ENCODE measurements at regions not wholly inside any gene's neighbourhood (a gene's known extent, or its start where the extent isn't known, plus 50 kb on each side); places are given as distances from the start of the nearest gene placed in this dataset.

GRCh38 chr13:102940770-102941169, 94.9 kb downstream of the ERCC5 start:
- intact Hi-C loops (cut with micrococcal nuclease; ENCODE audit: unreplicated experiment) = no loop called here
- BruUV-seq (replicated peaks) = no TSS peak
- Mint-ChIP-seq H3K9me3 (ENCODE audit: low read depth, unreplicated experiment) (no peaks in the 10 kb centered on the region), H3K27ac (ENCODE audit: unreplicated experiment) (no peak overlapping the region), H3K4me3 (ENCODE audit: low read depth, unreplicated experiment) (no peak overlapping the region), H3K36me3 (ENCODE audit: insufficient read depth, unreplicated experiment) (no peaks in the 10 kb centered on the region), H3K4me1 (ENCODE audit: low read depth, unreplicated experiment) (no peaks in the 10 kb centered on the region), H3K27me3 (ENCODE audit: unreplicated experiment) (no peaks in the 10 kb centered on the region)
- no peak for DNase-seq
- no peak for TF ChIP-seq CTCF (IDR thresholded peaks at IDR 0.05; ENCODE audit: unreplicated experiment)
- CTCF ChIA-PET = no interaction called here

- CTCF ChIA-PET = no interaction called here
- Mint-ChIP-seq H3K27me3 (ENCODE audit: unreplicated experiment) (no peaks in the 10 kb centered on the region), H3K36me3 (ENCODE audit: insufficient read depth, unreplicated experiment) (no peaks in the 10 kb centered on the region), H3K9me3 (ENCODE audit: low read depth, unreplicated experiment) (no peaks in the 10 kb centered on the region), H3K4me3 (ENCODE audit: low read depth, unreplicated experiment) (no peak overlapping the region), H3K4me1 (ENCODE audit: low read depth, unreplicated experiment) (no peaks in the 10 kb centered on the region), H3K27ac (ENCODE audit: unreplicated experiment) (no peak overlapping the region)
- BruUV-seq (replicated peaks) = no TSS peak
- DNase-seq = no peak
- intact Hi-C loops (cut with micrococcal nuclease; ENCODE audit: unreplicated experiment) = no loop called here
- no peak for TF ChIP-seq CTCF (IDR thresholded peaks at IDR 0.05; ENCODE audit: unreplicated experiment)
These were observed 94.3 kb downstream of the ERCC5 start for GRCh38 chr13:102940143-102940542.

- Mint-ChIP-seq H3K4me1 (ENCODE audit: low read depth, unreplicated experiment) (no peaks in the 10 kb centered on the region), H3K36me3 (ENCODE audit: insufficient read depth, unreplicated experiment) (no peaks in the 10 kb centered on the region), H3K9me3 (ENCODE audit: low read depth, unreplicated experiment) (no peaks in the 10 kb centered on the region), H3K27me3 (ENCODE audit: unreplicated experiment) (no peaks in the 10 kb centered on the region), H3K27ac (ENCODE audit: unreplicated experiment) (no peak overlapping the region), H3K4me3 (ENCODE audit: low read depth, unreplicated experiment) (no peak overlapping the region)
- BruUV-seq (replicated peaks) = no TSS peak
- intact Hi-C loops (cut with micrococcal nuclease; ENCODE audit: unreplicated experiment) = no loop called here
- CTCF ChIA-PET = no interaction called here
- TF ChIP-seq CTCF (IDR thresholded peaks at IDR 0.05; ENCODE audit: unreplicated experiment) = no peak
- no peak for DNase-seq
These were observed 90.1 kb downstream of the ERCC5 start for GRCh38 chr13:102935896-102936321.

DNA sequence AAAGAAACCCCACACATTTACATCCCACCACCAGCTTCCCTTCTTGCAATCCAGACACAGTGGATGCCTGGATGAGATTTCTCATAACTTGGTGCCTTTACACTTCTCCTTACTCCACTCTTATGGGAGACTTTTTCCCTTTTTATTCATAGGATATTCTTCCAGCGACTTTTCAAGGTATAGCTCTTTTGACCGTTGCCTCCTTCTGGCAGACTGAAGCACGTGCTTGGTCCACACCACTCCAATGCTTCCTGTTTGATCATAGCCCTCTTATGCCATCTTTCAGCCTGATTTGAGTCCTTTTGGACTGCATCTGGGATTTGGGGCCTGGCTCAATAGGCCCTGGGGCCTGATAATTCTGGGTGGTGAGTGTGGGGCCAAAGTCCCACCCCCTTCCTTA, 87.7 kb downstream of the ERCC5 start:
- intact Hi-C loops (cut with micrococcal nuclease; ENCODE audit: unreplicated experiment) = no loop called here
- BruUV-seq (replicated peaks) = no TSS peak
- H3K9me3 Mint-ChIP-seq (ENCODE audit: low read depth, unreplicated experiment) = no peaks in the 10 kb centered on the region
- H3K27ac Mint-ChIP-seq (ENCODE audit: unreplicated experiment) = no peak overlapping the region
- no peak for DNase-seq
- H3K36me3 Mint-ChIP-seq (ENCODE audit: insufficient read depth, unreplicated experiment) = no peaks in the 10 kb centered on the region
- H3K27me3 Mint-ChIP-seq (ENCODE audit: unreplicated experiment) = no peaks in the 10 kb centered on the region
- no peaks in the 10 kb centered on the region for H3K4me1 Mint-ChIP-seq (ENCODE audit: low read depth, unreplicated experiment)
- CTCF ChIA-PET = no interaction called here
- no peak for TF ChIP-seq CTCF (IDR thresholded peaks at IDR 0.05; ENCODE audit: unreplicated experiment)
- H3K4me3 Mint-ChIP-seq (ENCODE audit: low read depth, unreplicated experiment) = no peak overlapping the region

- no TSS peak for BruUV-seq (replicated peaks)
- no peak for TF ChIP-seq CTCF (IDR thresholded peaks at IDR 0.05; ENCODE audit: unreplicated experiment)
- Mint-ChIP-seq H3K4me1 (ENCODE audit: low read depth, unreplicated experiment) (no peaks in the 10 kb centered on the region), H3K36me3 (ENCODE audit: insufficient read depth, unreplicated experiment) (no peaks in the 10 kb centered on the region), H3K27ac (ENCODE audit: unreplicated experiment) (no peak overlapping the region), H3K9me3 (ENCODE audit: low read depth, unreplicated experiment) (no peaks in the 10 kb centered on the region), H3K4me3 (ENCODE audit: low read depth, unreplicated experiment) (no peak overlapping the region), H3K27me3 (ENCODE audit: unreplicated experiment) (no peaks in the 10 kb centered on the region)
- intact Hi-C loops (cut with micrococcal nuclease; ENCODE audit: unreplicated experiment) = no loop called here
- DNase-seq = no peak
- CTCF ChIA-PET = no interaction called here
These were observed 87.3 kb downstream of the ERCC5 start for GRCh38 chr13:102933122-102933521.

Data from Calu3 (cell line).